Lower leg skin (tissue), 3 donors: ENCODE measurements at regions not wholly inside any gene's neighbourhood (a gene's known extent, or its start where the extent isn't known, plus 50 kb on each side); places are given as distances from the start of the nearest gene placed in this dataset.
"Not testable (repeated sequence)": the region's sequence is repeated elsewhere in the genome, so short reads cannot be mapped to it uniquely, and the experiment has no call there.

ENCODE experiments used
- POLR2A ChIP-seq, 2 donors: fragments of 450-650 bp; IDR thresholded peaks; one replicate each; pipeline ENCODE4 v1.6.1; 2016 to 2017; ENCODE audit warnings: antibody characterized with exemption in 2 of 2, mild to moderate bottlenecking in 1 of 2, moderate library complexity in 1 of 2
- TF ChIP-seq, protein P1 (sequence below), 3 donors: fragments of 450-650 bp; IDR thresholded peaks; one replicate each; pipeline ENCODE4 v1.5.1; 2016; ENCODE audit warnings: antibody characterized with exemption in 3 of 3, mild to moderate bottlenecking in 3 of 3, moderate library complexity in 2 of 3

DNA sequence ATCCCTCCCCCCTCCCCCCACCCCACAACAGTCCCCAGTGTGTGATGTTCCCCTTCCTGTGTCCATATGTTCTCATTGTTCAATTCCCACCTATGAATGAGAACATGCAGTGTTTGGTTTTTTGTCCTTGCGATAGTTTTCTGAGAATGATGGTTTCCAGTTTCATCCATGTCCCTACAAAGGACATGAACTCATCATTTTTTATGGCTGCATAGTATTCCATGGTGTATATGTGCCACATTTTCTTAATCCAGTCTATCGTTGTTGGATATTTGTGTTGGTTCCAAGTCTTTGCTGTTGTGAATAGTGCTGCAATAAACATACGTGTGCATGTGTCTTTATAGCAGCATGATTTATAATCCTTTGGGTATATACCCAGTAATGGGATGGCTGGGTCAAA, 263.4 kb upstream of the GAS1 start:
- not testable (repeated sequence) for TF ChIP-seq POLR2A (IDR thresholded peaks at IDR 0.05)
- TF ChIP-seq, protein P1, sequence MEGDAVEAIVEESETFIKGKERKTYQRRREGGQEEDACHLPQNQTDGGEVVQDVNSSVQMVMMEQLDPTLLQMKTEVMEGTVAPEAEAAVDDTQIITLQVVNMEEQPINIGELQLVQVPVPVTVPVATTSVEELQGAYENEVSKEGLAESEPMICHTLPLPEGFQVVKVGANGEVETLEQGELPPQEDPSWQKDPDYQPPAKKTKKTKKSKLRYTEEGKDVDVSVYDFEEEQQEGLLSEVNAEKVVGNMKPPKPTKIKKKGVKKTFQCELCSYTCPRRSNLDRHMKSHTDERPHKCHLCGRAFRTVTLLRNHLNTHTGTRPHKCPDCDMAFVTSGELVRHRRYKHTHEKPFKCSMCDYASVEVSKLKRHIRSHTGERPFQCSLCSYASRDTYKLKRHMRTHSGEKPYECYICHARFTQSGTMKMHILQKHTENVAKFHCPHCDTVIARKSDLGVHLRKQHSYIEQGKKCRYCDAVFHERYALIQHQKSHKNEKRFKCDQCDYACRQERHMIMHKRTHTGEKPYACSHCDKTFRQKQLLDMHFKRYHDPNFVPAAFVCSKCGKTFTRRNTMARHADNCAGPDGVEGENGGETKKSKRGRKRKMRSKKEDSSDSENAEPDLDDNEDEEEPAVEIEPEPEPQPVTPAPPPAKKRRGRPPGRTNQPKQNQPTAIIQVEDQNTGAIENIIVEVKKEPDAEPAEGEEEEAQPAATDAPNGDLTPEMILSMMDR (IDR thresholded peaks at IDR 0.05): not testable (repeated sequence)
